ENCODE measurements at regions not wholly inside any gene's neighbourhood (a gene's known extent, or its start where the extent isn't known, plus 50 kb on each side); places are given as distances from the start of the nearest gene placed in this dataset.

GRCh38 chr9:79357194-79357593 lies 214.6 kb upstream of the TLE4 start:
- no peak for TF ChIP-seq CTCF (IDR thresholded peaks at IDR 0.05; ENCODE audit: low read length)
- no peak for TF ChIP-seq EZH2 (optimal IDR thresholded peaks at IDR 0.05; ENCODE audit: low read depth, low read length)
- TF ChIP-seq EZH2phosphoT487 (IDR thresholded peaks at IDR 0.05; ENCODE audit: low read length), result no peak
